Testis (tissue), 2 donors: ENCODE measurements at regions not wholly inside any gene's neighbourhood (a gene's known extent, or its start where the extent isn't known, plus 50 kb on each side); places are given as distances from the start of the nearest gene placed in this dataset.
A peak's percentile ranks its signal among the peaks of the same experiment; 100 is the strongest.

Source experiments
- DNase-seq: peaks from one replicate; pipeline ENCODE4 v3.0.0-alpha.2; 2019
- H3K27ac ChIP-seq, 2 donors: fragments of 200-600 bp; sonication (generic); one replicate each; pipeline ENCODE4 v1.5.1; 2019
- H3K27me3 ChIP-seq: fragments of 200-600 bp; sonication (generic); one replicate; pipeline ENCODE4 v1.5.1; 2019
- H3K36me3 ChIP-seq: fragments of 200-600 bp; sonication (generic); one replicate; pipeline ENCODE4 v1.5.1; 2017; ENCODE audit warnings: low read depth; ENCODE audit errors: missing control alignments
- H3K4me1 ChIP-seq: fragments of 200-600 bp; sonication (generic); one replicate; pipeline ENCODE4 v1.5.1; 2019
- H3K4me3 ChIP-seq, 2 donors: fragments of 200-600 bp; sonication (generic); one replicate each; pipeline ENCODE4 v1.5.1; 2017 to 2019
- H3K9me3 ChIP-seq: fragments of 200-600 bp; sonication (generic); one replicate; pipeline ENCODE4 v1.5.1; 2017
- POLR2A ChIP-seq: fragments of 450-650 bp; IDR thresholded peaks from one replicate; pipeline ENCODE4 v1.6.1; 2017; ENCODE audit warnings: antibody characterized with exemption, mild to moderate bottlenecking, moderate library complexity
- WGBS, 2 donors: methylation state at CpG; one replicate each; pipeline ENCODE4 v1.1.5; 2018; 5-methylcytosine and 5-hydroxymethylcytosine counted together
- intact Hi-C: fragments of 100-400 bp; cut with DNase I; formaldehyde crosslinking; loops from one replicate; pipeline ENCODE4 v1.15.1; 2023; ENCODE audit warnings: low total_unique reads
- TF ChIP-seq, protein P1 (sequence below), 3 experiments: fragments of 450-650 bp in 2 of 3; fragments of 200-600 bp in 1 of 3; sonication (generic) in 1 of 3; IDR thresholded peaks; one replicate each; pipeline ENCODE4 v1.5.1; 2016 to 2019; ENCODE audit warnings: antibody characterized with exemption in 3 of 3, mild to moderate bottlenecking in 2 of 3, moderate library complexity in 1 of 3

DNA sequence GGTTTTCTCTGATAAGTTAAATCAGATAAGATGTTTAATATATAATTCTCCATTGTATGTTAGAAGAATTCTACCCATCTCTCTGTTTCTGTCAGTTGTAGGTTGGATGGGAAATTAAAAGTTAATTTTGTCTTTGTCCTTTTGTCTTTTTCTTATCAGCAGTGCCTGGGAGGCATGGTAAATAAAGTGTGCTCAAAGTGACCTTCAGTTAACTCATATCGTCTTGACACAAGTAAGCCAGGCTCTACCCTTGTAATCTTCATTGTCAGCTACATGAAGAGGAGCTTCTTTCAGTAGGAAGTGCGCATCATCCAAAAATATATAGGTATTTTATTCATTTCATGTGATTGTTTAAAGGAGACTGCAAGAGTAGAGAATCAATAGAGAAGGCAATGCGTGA, 138.9 kb upstream of the NRIP1 start:
- H3K36me3 ChIP-seq = no peaks in the 10 kb centered on the region
- intact Hi-C loops = no loop called here
- WGBS, 2 donors = 58 to 74% methylated on average over 3 of the region's 3 CpGs
- H3K4me3 ChIP-seq = no peak overlapping the region
- no peak for DNase-seq
- no peaks in the 10 kb centered on the region for H3K27me3 ChIP-seq
- H3K9me3 ChIP-seq = no peaks in the 10 kb centered on the region
- H3K4me1 ChIP-seq = no peaks in the 10 kb centered on the region
- no peak overlapping the region for H3K27ac ChIP-seq
- TF ChIP-seq POLR2A = no peak
- TF ChIP-seq, protein P1, sequence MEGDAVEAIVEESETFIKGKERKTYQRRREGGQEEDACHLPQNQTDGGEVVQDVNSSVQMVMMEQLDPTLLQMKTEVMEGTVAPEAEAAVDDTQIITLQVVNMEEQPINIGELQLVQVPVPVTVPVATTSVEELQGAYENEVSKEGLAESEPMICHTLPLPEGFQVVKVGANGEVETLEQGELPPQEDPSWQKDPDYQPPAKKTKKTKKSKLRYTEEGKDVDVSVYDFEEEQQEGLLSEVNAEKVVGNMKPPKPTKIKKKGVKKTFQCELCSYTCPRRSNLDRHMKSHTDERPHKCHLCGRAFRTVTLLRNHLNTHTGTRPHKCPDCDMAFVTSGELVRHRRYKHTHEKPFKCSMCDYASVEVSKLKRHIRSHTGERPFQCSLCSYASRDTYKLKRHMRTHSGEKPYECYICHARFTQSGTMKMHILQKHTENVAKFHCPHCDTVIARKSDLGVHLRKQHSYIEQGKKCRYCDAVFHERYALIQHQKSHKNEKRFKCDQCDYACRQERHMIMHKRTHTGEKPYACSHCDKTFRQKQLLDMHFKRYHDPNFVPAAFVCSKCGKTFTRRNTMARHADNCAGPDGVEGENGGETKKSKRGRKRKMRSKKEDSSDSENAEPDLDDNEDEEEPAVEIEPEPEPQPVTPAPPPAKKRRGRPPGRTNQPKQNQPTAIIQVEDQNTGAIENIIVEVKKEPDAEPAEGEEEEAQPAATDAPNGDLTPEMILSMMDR (IDR thresholded peaks at IDR 0.05) = no peak

DNA sequence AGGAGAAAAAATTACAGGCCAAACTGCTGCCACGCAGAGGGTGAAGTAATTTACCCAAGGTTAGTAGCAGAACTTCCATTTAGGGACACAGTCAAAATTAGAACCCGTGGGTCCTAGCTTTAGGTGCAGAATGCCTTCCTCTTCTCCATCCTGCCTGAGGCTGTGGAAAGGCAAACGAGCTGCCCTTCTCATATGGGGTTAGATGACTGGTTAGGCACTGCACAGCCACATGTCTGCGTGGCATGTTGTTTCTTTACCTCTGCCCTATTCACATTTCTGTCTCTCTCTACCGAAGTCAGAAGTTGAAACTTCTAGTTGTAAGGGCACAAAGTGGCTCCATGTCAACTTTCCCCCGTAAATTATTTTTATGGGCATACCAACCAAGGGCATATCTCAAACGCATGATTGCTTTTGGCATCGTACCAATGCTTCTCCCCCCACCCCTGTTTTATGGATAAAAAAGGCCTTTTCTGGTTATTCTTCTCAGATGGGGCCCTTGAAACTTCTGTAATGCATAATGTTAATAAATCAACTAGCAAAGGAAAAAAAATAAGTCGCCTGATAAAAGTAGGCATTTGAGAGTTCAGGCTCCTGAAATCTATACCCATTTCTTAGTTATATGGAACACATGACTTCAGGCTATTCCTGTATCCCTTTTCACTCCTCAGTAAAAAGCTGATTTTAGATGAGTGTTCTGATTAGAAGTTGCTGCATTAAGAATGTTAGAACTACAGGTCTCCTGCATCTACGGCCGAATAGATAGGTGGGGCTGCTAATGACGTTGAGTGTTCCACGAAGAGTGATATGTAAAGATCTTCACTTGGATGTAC, 139.6 kb upstream of the NRIP1 start:
- Histone ChIP-seq H3K27ac (no peak overlapping the region), H3K4me3 (no peak overlapping the region), H3K36me3 (no peaks in the 10 kb centered on the region), H3K27me3 (no peaks in the 10 kb centered on the region), H3K4me1 (no peaks in the 10 kb centered on the region), H3K9me3 (no peaks in the 10 kb centered on the region)
- no peak for DNase-seq
- TF ChIP-seq, protein P1 (IDR thresholded peaks at IDR 0.05) = no peak
- intact Hi-C loops = no loop called here
- 57 to 61% methylated on average over 13 of the region's 13 CpGs for WGBS, 2 donors

DNA sequence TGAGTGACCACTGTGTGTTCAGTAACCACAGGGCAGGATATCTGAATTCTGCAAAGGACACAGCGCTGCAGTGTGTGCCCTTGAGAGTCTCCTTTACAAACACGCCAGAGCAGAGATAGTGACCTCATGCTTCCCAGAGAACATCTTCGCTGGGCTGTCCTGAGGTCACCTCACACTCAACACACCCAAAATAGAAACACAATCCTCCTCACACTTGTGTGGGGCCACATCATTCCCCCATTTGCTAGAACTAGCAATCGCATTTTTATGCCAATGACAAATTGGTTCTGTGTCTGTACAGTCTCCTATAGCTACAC, 140.1 kb upstream of the NRIP1 start:
- H3K9me3 ChIP-seq = no peaks in the 10 kb centered on the region

DNA sequence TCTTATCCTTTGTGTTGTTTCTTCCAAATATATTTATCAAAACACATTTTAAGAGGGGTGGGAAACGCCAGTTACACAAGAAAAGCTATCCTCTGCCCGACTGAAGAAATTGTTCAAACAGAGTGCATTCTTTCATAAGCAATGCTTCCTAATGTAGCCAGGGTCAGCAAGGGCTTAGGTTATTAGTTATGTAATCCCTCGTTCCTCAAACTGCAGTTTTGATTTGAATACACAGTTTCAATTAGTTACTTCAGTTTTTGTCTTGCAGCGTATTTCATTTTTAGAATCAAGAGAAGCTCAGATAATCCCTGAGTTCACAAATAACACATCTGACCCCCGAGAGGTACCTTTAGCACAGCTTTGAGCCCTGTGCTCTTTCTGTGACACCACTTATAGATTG, 141.7 kb upstream of the NRIP1 start:
- intact Hi-C loops = no loop called here
- Histone ChIP-seq H3K27ac (no peak overlapping the region), H3K4me1 (no peaks in the 10 kb centered on the region), H3K27me3 (no peaks in the 10 kb centered on the region), H3K9me3 (no peaks in the 10 kb centered on the region), H3K36me3 (no peaks in the 10 kb centered on the region), H3K4me3 (no peak overlapping the region)
- 70 to 77% methylated on average over 5 of the region's 5 CpGs for WGBS, 2 donors
- TF ChIP-seq, protein P1 (IDR thresholded peaks at IDR 0.05) = no peak
- TF ChIP-seq POLR2A = no peak
- no peak for DNase-seq

More for the DNA sequence above, 140.1 kb upstream of the NRIP1 start:
- Histone ChIP-seq H3K27me3 (no peaks in the 10 kb centered on the region), H3K4me1 (no peaks in the 10 kb centered on the region), H3K27ac (no peak overlapping the region), H3K36me3 (no peaks in the 10 kb centered on the region), H3K4me3 (no peak overlapping the region)
- TF ChIP-seq POLR2A = no peak
- TF ChIP-seq, protein P1 (IDR thresholded peaks at IDR 0.05) = no peak
- peak; percentile 32 for DNase-seq
- WGBS, 2 donors = 56 to 58% methylated on average over 4 of the region's 4 CpGs
- intact Hi-C loops = no loop called here

DNA sequence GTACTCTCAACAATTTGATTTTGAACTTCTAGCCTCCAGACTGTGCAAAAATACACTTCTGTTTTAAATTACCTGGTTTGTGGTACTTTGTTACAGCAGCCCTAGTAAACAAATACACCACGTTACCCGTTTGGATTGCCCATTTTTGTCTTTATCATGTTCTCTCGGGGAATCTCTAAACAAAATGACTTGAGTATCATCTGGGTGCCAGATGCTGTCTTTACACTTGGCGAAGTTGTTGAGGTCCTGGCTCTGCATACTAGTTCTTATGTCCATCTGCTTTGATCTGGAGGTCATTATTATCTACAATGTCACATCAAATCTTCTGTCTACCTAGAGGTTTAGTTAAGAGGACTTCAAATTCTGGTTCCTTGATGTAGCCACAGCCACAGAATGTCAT, 142.4 kb upstream of the NRIP1 start:
- Histone ChIP-seq H3K4me1 (no peaks in the 10 kb centered on the region), H3K27me3 (no peaks in the 10 kb centered on the region), H3K9me3 (no peaks in the 10 kb centered on the region), H3K27ac (no peak overlapping the region), H3K36me3 (no peaks in the 10 kb centered on the region), H3K4me3 (no peak overlapping the region)
- intact Hi-C loops = no loop called here
- 82 to 86% methylated on average over 4 of the region's 4 CpGs for WGBS, 2 donors
- no peak for TF ChIP-seq POLR2A
- TF ChIP-seq, protein P1 (IDR thresholded peaks at IDR 0.05) = no peak
- DNase-seq = no peak
